ENCODE measurements at regions not wholly inside any gene's neighbourhood (a gene's known extent, or its start where the extent isn't known, plus 50 kb on each side); places are given as distances from the start of the nearest gene placed in this dataset.

DNA sequence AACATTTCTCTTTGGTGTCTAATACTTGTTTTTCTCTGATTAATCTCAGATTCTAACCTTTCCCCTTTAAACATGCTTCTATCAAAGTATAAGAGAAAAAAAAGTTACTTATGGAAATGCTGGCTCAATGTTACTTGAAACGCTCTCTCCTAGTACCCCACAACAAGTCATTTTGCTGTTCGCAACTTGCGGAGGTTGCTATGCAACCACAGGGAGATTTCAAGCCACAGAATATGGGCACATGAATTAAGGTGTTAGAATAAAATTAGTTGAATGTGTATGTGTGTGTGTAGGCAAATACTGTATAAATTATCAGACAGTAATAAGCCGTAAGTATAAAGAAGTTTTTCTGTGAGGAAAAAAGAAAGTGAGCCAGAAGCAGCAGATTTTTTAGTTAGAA is 80.6 kb downstream of the CCDC59 start:
- no peaks in the 10 kb centered on the region for H3K9me3 ChIP-seq
- intact Hi-C loops (cut with DNase I) = no loop called here
- no peak overlapping the region for H3K27ac ChIP-seq
- 62% methylated on average over 4 of the region's 4 CpGs for WGBS (ENCODE audit: insufficient coverage, low coverage, low lambda C conversion rate, missing lambda C conversion rate)
- H3K27me3 ChIP-seq = no peaks in the 10 kb centered on the region
- no peak for ATAC-seq
- H3K36me3 ChIP-seq = no peaks in the 10 kb centered on the region
- no peak for DNase-seq
- no peak overlapping the region for H3K4me3 ChIP-seq
- TF ChIP-seq, protein P1, sequence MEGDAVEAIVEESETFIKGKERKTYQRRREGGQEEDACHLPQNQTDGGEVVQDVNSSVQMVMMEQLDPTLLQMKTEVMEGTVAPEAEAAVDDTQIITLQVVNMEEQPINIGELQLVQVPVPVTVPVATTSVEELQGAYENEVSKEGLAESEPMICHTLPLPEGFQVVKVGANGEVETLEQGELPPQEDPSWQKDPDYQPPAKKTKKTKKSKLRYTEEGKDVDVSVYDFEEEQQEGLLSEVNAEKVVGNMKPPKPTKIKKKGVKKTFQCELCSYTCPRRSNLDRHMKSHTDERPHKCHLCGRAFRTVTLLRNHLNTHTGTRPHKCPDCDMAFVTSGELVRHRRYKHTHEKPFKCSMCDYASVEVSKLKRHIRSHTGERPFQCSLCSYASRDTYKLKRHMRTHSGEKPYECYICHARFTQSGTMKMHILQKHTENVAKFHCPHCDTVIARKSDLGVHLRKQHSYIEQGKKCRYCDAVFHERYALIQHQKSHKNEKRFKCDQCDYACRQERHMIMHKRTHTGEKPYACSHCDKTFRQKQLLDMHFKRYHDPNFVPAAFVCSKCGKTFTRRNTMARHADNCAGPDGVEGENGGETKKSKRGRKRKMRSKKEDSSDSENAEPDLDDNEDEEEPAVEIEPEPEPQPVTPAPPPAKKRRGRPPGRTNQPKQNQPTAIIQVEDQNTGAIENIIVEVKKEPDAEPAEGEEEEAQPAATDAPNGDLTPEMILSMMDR (IDR thresholded peaks at IDR 0.05) = no peak
- TF ChIP-seq POLR2A (IDR thresholded peaks at IDR 0.05) = no peak
- H3K4me1 ChIP-seq = no peaks in the 10 kb centered on the region

DNA sequence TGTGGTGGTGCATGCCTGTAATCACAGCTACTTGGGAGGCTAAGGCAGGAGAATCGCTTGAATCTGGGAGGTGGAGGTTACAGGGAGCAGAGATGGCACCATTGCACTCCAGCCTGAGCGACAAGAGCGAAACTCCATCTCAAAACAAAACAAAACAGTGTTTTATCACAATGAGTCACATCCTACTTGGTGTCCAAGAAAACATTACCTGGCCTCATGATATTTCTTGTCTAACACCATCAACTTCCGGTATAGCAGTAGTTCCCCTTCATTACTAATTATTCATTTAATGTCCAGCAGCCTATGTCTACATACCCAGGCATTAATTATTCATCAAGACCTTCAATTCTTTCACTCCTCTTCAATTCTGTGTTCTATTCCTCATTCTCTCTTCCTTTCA is 115.5 kb downstream of the CCDC59 start:
- intact Hi-C loops (cut with DNase I) = no loop called here
- TF ChIP-seq POLR2A (IDR thresholded peaks at IDR 0.05) = no peak
- TF ChIP-seq, protein P1 (IDR thresholded peaks at IDR 0.05) = no peak

DNA sequence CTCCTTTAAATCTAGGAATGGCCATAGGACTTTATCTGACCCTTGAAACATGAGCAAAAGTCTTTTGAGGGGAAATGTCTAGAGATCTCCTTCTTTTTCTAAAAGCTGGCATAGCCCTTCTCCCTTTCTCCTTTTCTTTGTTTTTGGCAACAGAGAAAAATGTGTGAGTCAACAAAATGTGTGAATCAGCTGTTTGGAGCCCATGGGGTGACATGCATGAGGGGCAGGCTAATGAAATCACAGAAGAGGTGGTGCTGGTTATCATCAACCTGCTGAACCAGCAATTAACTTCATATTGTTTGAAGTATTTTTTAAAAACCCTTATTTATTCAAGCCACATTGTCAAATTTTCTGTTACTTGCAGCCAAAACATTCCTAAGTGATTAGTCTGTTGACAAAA is 132.3 kb downstream of the CCDC59 start:
- H3K27ac ChIP-seq = no peak overlapping the region
- intact Hi-C loops (cut with DNase I) = no loop called here
- no peak for DNase-seq

More for the DNA sequence above, 115.5 kb downstream of the CCDC59 start:
- Histone ChIP-seq H3K4me1 (no peaks in the 10 kb centered on the region), H3K27ac (no peak overlapping the region), H3K36me3 (no peaks in the 10 kb centered on the region), H3K27me3 (no peaks in the 10 kb centered on the region), H3K9me3 (no peaks in the 10 kb centered on the region), H3K4me3 (no peak overlapping the region)
- 47% methylated on average over 3 of the region's 4 CpGs for WGBS (ENCODE audit: insufficient coverage, low coverage, low lambda C conversion rate, missing lambda C conversion rate)
- DNase-seq (no peak), ATAC-seq (no peak)

DNA sequence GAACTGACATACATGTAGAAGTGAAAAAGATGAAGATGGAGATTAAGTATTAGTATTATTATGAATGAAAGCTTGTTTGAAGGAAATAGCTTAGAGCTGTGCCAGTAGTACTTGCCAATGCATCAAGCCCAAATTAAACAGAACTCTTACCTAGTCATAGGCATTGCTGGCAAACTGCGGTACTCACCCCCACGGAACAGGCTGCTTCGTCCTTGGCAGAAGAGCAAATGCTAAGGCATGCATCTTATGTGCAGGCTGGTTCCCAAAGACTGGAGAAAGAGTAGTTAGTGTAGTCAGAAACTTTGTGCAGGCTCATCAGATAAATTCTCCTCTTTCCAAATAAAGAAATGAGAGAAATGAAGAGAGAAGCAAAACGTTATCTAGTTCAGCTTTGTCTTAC is 134.8 kb downstream of the CCDC59 start:
- Histone ChIP-seq H3K27me3 (no peaks in the 10 kb centered on the region), H3K4me1 (no peaks in the 10 kb centered on the region), H3K9me3 (no peaks in the 10 kb centered on the region), H3K4me3 (no peak overlapping the region), H3K36me3 (no peaks in the 10 kb centered on the region), H3K27ac (no peak overlapping the region)
- TF ChIP-seq, protein P1 (IDR thresholded peaks at IDR 0.05) = no peak
- TF ChIP-seq POLR2A (IDR thresholded peaks at IDR 0.05) = no peak
- intact Hi-C loops (cut with DNase I) = no loop called here
- 56% methylated on average over 4 of the region's 4 CpGs for WGBS (ENCODE audit: insufficient coverage, low coverage, low lambda C conversion rate, missing lambda C conversion rate)
- no peak for DNase-seq
- no peak for ATAC-seq

More for the DNA sequence above, 132.3 kb downstream of the CCDC59 start:
- Histone ChIP-seq H3K9me3 (no peaks in the 10 kb centered on the region), H3K27me3 (no peaks in the 10 kb centered on the region), H3K4me1 (no peaks in the 10 kb centered on the region), H3K4me3 (no peak overlapping the region), H3K36me3 (no peaks in the 10 kb centered on the region)
- ATAC-seq = no peak
- no peak for TF ChIP-seq POLR2A (IDR thresholded peaks at IDR 0.05)
- TF ChIP-seq, protein P1 (IDR thresholded peaks at IDR 0.05) = no peak

DNA sequence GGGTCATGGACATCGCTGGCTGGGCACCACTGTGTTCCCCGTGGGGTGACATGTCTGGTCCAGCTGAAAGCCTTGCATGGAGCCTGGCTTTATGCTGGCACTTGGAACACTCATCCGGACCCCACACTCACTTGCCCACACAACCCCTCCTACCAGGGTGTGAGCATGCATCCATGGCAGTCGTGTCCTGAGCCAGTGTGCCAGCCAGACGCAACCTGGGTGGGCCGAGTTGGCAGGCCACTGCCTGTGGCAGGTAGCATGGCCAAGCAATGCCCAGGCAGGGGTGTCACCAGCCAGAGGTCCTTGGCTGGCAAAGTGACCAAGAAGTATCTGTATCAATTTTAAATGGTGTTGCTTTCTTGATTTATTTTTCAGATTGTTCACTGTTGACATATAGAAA is 141.7 kb downstream of the CCDC59 start:
- no peaks in the 10 kb centered on the region for H3K9me3 ChIP-seq
- no peak for ATAC-seq
- no peak for DNase-seq
- intact Hi-C loops (cut with DNase I) = no loop called here
- TF ChIP-seq POLR2A (IDR thresholded peaks at IDR 0.05) = no peak
- TF ChIP-seq, protein P1 (IDR thresholded peaks at IDR 0.05) = no peak
- H3K4me3 ChIP-seq = no peak overlapping the region
- H3K27me3 ChIP-seq = no peaks in the 10 kb centered on the region
- H3K27ac ChIP-seq = no peak overlapping the region
- no peaks in the 10 kb centered on the region for H3K36me3 ChIP-seq
- WGBS (ENCODE audit: insufficient coverage, low coverage, low lambda C conversion rate, missing lambda C conversion rate) = 60% methylated on average over 1 of the region's 6 CpGs
- H3K4me1 ChIP-seq = no peaks in the 10 kb centered on the region
